ENCODE measurements at regions not wholly inside any gene's neighbourhood (a gene's known extent, or its start where the extent isn't known, plus 50 kb on each side); places are given as distances from the start of the nearest gene placed in this dataset.

- TF ChIP-seq EP300 (IDR thresholded peaks at IDR 0.05) (no peak), CTCF (IDR thresholded peaks at IDR 0.05) (no peak)
Observed at GRCh38 chr2:16117791-16118610, 177.7 kb downstream of the MYCN start.

Measured in sigmoid colon (tissue), 4 donors.